Adrenal gland (tissue), 5 donors: ENCODE measurements at regions not wholly inside any gene's neighbourhood (a gene's known extent, or its start where the extent isn't known, plus 50 kb on each side); places are given as distances from the start of the nearest gene placed in this dataset.
"Not testable (repeated sequence)": the region's sequence is repeated elsewhere in the genome, so short reads cannot be mapped to it uniquely, and the experiment has no call there.

ENCODE experiments used
- POLR2A ChIP-seq, 2 donors: fragments of 450-650 bp; IDR thresholded peaks; one replicate each; pipeline ENCODE4 v1.6.1; 2017; ENCODE audit warnings: antibody characterized with exemption in 2 of 2, mild to moderate bottlenecking in 2 of 2, moderate library complexity in 1 of 2
- TF ChIP-seq, protein P1 (sequence below), 6 experiments: fragments of 450-650 bp in 4 of 6; fragments of 200-600 bp in 2 of 6; sonication (generic) in 1 of 6; IDR thresholded peaks; 1 replicate in 5 of 6; 2 replicates in 1 of 6; pipeline versions ENCODE4 v1.5.1 to v1.8.0; 2016 to 2021; ENCODE audit warnings: antibody characterized with exemption in 6 of 6, mild to moderate bottlenecking in 2 of 6, moderate library complexity in 1 of 6
- donor health status: DM: no; HTN: no; CAD: no.

DNA sequence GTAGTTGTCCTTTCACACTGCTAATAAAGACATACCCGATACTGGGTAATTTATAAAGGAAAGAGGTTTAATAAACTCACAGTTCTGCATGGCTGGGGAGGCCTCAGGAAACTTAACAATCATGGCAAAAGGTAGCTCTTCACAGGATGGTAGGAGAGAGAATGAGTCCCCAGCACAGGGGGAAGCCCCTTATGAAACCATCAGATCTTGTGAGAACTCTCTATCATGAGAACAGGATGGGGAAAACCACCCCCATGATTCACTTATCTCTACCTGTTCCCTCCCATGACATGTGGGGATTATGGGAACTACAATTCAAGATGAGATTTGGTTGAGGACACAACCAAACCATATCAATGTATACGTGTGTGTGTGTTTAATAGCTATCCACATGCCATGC lies 983.1 kb downstream of the C4orf33 start:
- TF ChIP-seq POLR2A (IDR thresholded peaks at IDR 0.05) = not testable (repeated sequence)
- TF ChIP-seq, protein P1, sequence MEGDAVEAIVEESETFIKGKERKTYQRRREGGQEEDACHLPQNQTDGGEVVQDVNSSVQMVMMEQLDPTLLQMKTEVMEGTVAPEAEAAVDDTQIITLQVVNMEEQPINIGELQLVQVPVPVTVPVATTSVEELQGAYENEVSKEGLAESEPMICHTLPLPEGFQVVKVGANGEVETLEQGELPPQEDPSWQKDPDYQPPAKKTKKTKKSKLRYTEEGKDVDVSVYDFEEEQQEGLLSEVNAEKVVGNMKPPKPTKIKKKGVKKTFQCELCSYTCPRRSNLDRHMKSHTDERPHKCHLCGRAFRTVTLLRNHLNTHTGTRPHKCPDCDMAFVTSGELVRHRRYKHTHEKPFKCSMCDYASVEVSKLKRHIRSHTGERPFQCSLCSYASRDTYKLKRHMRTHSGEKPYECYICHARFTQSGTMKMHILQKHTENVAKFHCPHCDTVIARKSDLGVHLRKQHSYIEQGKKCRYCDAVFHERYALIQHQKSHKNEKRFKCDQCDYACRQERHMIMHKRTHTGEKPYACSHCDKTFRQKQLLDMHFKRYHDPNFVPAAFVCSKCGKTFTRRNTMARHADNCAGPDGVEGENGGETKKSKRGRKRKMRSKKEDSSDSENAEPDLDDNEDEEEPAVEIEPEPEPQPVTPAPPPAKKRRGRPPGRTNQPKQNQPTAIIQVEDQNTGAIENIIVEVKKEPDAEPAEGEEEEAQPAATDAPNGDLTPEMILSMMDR (IDR thresholded peaks at IDR 0.05) = not testable (repeated sequence)
